Stimulated activated naive CD8-positive, alpha-beta T cell treated with anti-CD3 and anti-CD28 coated beads, Interleukin-15, amount 100 ng/mL, for 72 hours (primary cell): ENCODE measurements at regions not wholly inside any gene's neighbourhood (a gene's known extent, or its start where the extent isn't known, plus 50 kb on each side); places are given as distances from the start of the nearest gene placed in this dataset.

ENCODE experiments used
- ATAC-seq: fragments of 150-1000 bp; cut with Tn5 transposase; 2 replicates; pipeline ENCODE4 v1.10.0; 2021; ENCODE audit warnings: mild to moderate bottlenecking, moderate library complexity
- DNase-seq, 2 donors: peaks; one replicate each; pipeline ENCODE4 v3.0.0; 2021 to 2022
- H3K27ac Mint-ChIP-seq, 2 donors: one replicate each; pipeline ENCODE4 v1.8.0; 2022; ENCODE audit warnings: mild to moderate bottlenecking in 2 of 2, mixed read lengths in 2 of 2, moderate library complexity in 2 of 2
- H3K27me3 Mint-ChIP-seq: one replicate; pipeline ENCODE4 v1.8.0; 2022; ENCODE audit warnings: mixed read lengths
- H3K4me1 Mint-ChIP-seq: one replicate; pipeline ENCODE4 v1.8.0; 2022; ENCODE audit warnings: mild to moderate bottlenecking, mixed read lengths
- H3K4me3 Mint-ChIP-seq, 2 donors: one replicate each; pipeline ENCODE4 v1.8.0; 2022; ENCODE audit warnings: mild to moderate bottlenecking in 2 of 2, mixed read lengths in 2 of 2, moderate library complexity in 1 of 2
- H3K9me3 Mint-ChIP-seq, 2 donors: one replicate each; pipeline ENCODE4 v1.8.0; 2022; ENCODE audit warnings: mixed read lengths in 2 of 2

DNA sequence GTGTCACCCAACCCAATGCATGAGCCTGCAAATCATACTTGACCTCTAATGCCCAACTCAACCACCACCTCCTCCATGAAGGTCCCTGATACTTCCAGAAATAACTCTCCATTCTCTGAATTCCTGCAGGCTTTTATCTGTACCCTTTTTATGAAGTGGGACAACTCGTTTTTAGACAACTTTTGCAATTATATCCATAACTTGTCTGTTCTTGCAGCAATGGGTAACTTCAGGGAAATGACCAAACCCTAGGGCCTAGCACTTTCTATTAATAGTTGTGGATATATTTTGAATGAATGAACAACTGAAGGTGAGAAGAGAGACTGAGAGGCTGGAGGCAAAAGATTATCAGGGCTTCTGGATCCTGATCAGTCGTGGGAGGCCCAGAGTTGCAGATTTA lies 236.6 kb upstream of the MOCS1 start:
- Mint-ChIP-seq H3K4me1 (no peaks in the 10 kb centered on the region), H3K4me3 (no peak overlapping the region), H3K9me3 (no peaks in the 10 kb centered on the region), H3K27ac (no peak overlapping the region), H3K27me3 (peaks cover 37% of the 10 kb centered on the region)
- ATAC-seq: no peak
- DNase-seq: no peak

DNA sequence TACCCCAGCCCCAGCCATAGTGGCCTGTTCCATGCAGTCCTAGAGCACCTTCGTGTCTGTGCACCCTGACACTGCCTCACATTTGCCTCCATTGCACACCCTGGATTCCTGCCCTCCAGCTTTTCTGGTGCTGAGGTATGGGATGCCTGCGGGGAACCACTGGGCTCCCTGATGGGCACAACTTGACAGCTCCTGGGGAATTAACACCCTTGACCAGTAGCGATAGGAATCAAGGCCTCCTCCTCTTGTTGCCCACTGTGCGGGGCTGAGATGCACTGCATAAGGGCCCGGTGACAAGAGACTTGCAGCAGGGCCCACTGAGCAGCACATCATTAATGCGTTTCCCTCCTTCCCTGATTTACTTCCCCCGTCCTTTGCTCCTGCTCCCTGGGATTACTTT lies 235.6 kb upstream of the MOCS1 start:
- DNase-seq (no peak), ATAC-seq (no peak)
- no peaks in the 10 kb centered on the region for H3K4me1 Mint-ChIP-seq
- peaks cover 31% of the 10 kb centered on the region for H3K27me3 Mint-ChIP-seq
- no peak overlapping the region for H3K27ac Mint-ChIP-seq
- no peak overlapping the region for H3K4me3 Mint-ChIP-seq
- no peaks in the 10 kb centered on the region for H3K9me3 Mint-ChIP-seq

DNA sequence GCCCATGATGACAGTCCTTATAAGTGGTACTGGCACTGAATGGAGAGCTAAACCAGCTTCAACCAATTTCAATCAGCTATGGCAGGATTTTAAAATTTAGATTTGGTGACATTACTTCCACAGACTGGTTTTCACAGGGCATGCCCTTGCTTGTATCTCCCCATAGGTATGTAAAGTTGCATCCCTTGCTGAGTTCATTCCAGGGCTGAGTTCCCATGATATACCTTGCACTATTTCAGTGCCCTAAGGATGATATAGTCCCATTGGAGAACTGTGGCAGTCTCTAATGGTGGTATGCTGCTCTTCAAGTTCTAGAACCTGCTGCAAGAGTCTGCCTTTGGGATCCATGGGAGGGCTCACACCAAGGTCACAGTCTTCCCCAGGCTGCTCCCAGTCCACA lies 232.7 kb upstream of the MOCS1 start:
- H3K4me1 Mint-ChIP-seq: no peaks in the 10 kb centered on the region
- ATAC-seq (no peak), DNase-seq (no peak)
- H3K27me3 Mint-ChIP-seq: peaks cover 27% of the 10 kb centered on the region
- no peaks in the 10 kb centered on the region for H3K9me3 Mint-ChIP-seq
- H3K4me3 Mint-ChIP-seq: no peak overlapping the region
- H3K27ac Mint-ChIP-seq: no peak overlapping the region

DNA sequence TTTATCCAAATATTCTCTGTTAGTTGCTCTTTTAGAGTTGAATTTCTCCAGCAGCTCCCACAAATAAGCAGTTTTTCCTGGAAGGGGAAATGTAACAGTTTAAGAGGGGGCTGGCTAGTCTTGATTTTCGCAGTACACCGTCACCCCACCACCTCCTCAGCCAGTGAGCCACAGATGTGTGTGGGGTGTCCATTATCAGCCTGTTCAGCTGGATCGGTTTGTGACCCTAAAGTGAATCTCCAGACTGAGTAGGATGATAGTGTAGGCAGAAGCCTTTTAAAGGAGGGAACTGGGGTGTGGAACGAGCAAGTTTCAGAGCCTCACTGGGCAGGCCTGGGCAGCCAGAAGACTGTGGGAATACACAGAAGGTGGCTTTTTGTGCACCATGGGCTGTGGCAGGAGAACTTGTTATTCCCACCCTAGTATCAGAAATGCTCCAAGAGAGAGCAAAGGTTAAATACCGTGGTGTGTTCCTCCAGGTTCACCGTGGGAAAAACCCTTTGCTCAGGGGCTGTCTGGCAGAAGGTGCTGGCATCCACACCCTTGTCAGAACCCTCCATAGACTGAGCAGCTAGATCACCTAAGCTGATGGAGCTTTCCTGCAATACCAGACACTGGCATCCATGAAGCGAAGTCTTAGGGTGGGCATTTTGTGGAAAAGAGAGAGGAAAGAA lies 230.9 kb upstream of the MOCS1 start:
- ATAC-seq (no peak), DNase-seq (no peak)
- Mint-ChIP-seq H3K27ac (no peak overlapping the region), H3K9me3 (no peaks in the 10 kb centered on the region), H3K27me3 (peaks cover 14% of the 10 kb centered on the region), H3K4me3 (no peak overlapping the region), H3K4me1 (no peaks in the 10 kb centered on the region)

DNA sequence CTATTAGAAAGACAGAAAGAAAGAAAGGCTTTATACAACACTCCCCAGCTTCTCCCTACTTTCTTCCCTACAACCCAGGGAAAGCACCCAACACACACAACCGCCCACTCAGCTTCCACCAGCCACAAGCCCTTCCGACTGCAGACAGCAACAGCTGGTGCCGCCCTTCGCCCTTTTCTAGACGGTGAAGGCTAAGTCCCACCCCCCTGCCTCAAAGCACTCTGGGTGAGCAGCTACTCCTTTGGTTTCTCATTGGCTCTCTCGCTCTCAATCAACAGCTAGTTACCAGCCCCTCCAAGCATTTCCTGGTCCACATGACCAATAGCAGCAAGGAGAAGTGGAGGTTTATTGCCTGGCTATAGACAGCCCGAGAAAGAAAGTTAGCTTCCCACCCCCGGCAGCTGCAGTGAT lies 230.1 kb upstream of the MOCS1 start:
- Mint-ChIP-seq H3K9me3 (no peaks in the 10 kb centered on the region), H3K27me3 (peaks cover 6% of the 10 kb centered on the region), H3K4me3 (no peak overlapping the region), H3K4me1 (no peaks in the 10 kb centered on the region), H3K27ac (no peak overlapping the region)
- ATAC-seq (no peak), DNase-seq (no peak)

DNA sequence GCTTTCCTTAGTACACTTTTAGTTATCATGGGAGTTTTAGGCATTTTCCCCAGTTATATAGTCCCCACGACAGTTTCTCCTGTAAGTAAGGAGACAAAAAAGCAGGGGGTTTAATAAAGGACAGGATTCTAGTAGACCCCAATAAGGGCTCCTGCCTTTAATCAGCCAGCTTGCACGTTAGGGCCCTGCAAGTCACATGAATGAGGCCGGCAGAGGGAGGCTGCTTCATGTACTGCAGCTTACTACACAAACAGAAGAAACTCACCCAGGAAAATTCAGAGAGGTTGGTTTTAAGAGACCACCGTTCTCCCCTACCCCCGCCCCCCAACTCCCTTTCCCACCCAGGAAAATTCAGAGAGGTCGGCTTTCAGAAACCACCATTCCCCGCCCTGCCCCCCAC lies 229.7 kb upstream of the MOCS1 start:
- Mint-ChIP-seq H3K27ac (no peak overlapping the region), H3K4me3 (no peak overlapping the region), H3K27me3 (peaks cover 1% of the 10 kb centered on the region), H3K4me1 (no peaks in the 10 kb centered on the region), H3K9me3 (no peaks in the 10 kb centered on the region)
- no peak for ATAC-seq
- DNase-seq: no peak

DNA sequence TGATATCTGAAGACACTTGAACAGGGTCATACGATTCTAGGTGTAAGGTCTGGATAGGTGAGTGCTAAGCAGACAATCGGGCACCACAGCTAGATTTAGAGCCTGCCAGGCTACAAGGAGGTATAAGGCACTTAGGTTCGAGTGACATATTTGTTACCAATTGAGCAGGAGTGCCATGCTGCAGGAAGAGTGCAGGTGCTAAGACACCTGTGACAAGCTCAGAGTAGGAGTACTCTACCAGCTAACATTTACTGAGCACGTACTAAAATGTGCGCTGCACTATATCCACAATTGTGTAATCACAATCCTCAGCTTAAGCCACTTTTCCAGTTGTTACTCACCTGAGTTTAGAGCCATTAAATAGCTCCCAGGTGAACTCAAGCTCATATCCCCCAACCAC lies 227.8 kb upstream of the MOCS1 start:
- Mint-ChIP-seq H3K27ac (no peak overlapping the region), H3K4me3 (no peak overlapping the region), H3K27me3 (no peaks in the 10 kb centered on the region), H3K9me3 (no peaks in the 10 kb centered on the region), H3K4me1 (no peaks in the 10 kb centered on the region)
- DNase-seq (no peak), ATAC-seq (no peak)

DNA sequence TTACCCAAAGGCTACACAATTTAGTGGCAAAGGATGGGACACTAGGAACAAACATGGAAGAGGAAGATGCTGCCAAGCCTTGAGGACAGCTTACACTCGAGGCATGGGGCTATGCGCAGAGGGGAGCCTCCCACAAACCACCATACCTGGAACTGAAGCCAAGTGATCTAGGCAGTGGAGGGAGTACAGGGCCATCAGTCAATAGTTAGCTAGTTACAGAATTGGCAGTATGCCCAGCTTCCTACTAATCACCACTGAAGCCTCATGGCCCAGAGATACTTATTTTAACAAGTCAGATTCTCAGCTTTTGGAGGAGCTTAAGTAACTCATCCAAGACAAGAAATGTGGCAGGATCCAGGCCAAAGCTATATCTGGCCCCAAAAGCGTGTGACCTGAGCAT lies 226.6 kb upstream of the MOCS1 start:
- Mint-ChIP-seq H3K9me3 (peaks cover 0 to 2% of the 10 kb centered on the region in 2 donors), H3K4me3 (no peak overlapping the region), H3K27me3 (peaks cover 6% of the 10 kb centered on the region), H3K27ac (no peak overlapping the region), H3K4me1 (no peaks in the 10 kb centered on the region)
- DNase-seq: no peak
- ATAC-seq: no peak

DNA sequence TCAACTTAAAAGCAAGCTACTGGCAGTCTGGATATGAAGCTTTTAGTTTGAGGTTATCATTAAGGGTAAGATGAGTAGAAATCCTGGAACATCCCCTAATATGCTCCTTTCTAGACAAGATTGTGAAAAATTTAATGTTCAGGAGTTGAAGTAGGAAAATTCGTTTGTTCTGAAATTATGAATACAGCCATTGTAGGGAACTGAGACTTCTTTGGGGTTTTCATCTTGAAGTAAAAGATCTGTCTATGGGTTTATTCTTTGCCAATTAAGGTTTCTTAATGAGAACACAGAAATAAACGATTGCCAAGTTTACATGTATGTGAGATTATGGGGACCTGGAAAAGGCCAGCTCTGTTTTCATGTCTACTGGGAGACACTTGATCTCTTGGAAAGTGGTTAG lies 225.6 kb upstream of the MOCS1 start:
- no peaks in the 10 kb centered on the region for H3K4me1 Mint-ChIP-seq
- peaks cover 10% of the 10 kb centered on the region for H3K27me3 Mint-ChIP-seq
- no peak overlapping the region for H3K27ac Mint-ChIP-seq
- DNase-seq (no peak), ATAC-seq (no peak)
- peaks cover 0 to 4% of the 10 kb centered on the region in 2 donors for H3K9me3 Mint-ChIP-seq
- no peak overlapping the region for H3K4me3 Mint-ChIP-seq

DNA sequence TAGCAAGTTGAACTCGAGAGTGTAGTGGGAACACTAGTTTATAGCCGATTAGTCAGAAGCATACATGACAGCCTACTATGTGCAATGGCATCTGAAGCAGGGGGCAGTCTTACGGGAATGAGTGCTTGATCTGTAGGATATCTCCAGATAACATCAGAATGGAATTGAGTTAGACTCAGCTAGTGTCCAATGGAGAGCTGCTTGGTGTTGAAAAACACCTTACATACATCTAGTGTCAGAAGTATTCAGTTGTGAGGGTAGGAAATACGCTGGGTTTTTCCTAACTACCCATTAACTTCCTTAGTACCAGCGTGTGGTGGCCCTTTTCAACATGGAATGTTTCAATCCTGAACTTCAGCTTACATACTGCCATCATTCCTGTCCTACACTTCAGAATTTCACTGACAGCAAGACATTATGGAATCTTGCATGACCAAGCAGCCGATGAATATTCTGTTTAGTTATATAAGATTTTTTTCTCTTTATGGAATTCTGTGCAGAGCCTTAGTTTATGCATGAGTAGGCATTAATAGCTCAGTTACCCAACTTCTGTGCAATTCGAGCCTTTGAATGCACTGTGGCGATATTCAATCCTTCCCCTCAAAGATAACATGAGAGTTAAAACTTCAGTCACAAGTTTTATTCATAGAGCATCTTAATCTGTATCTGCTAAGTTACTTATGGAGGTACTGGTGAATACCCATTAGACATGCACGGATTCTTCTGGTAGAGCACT lies 218.6 kb upstream of the MOCS1 start:
- peaks cover 17% of the 10 kb centered on the region for H3K27me3 Mint-ChIP-seq
- H3K27ac Mint-ChIP-seq: no peak overlapping the region

DNA sequence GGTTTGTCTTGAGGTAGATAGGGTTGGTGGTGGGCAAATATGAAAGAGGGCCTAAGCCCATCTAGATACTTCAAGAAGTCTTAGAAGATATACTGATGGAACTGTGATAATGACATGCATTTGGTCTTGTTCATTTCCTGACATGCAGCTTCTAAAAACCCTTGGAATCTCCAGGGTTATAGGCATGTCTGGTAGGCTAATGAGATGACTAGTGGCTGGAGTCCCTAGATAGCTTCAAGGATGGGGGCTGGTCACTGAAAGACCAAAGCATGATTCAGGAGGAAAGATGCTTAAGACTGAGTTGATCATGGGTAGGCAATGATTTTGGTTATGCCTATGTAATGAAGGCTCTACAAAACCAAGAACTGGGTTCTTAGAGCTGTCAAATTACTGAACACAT lies 217.9 kb upstream of the MOCS1 start:
- no peak overlapping the region for H3K27ac Mint-ChIP-seq
- peaks cover 0 to 4% of the 10 kb centered on the region in 2 donors for H3K9me3 Mint-ChIP-seq
- no peak for DNase-seq
- no peak overlapping the region for H3K4me3 Mint-ChIP-seq
- H3K27me3 Mint-ChIP-seq: peaks cover 17% of the 10 kb centered on the region
- H3K4me1 Mint-ChIP-seq: no peaks in the 10 kb centered on the region
- ATAC-seq: no peak

More for the DNA sequence above, 218.6 kb upstream of the MOCS1 start:
- H3K9me3 Mint-ChIP-seq: peaks cover 0 to 4% of the 10 kb centered on the region in 2 donors
- ATAC-seq (no peak), DNase-seq (no peak)
- no peak overlapping the region for H3K4me3 Mint-ChIP-seq
- H3K4me1 Mint-ChIP-seq: no peaks in the 10 kb centered on the region

DNA sequence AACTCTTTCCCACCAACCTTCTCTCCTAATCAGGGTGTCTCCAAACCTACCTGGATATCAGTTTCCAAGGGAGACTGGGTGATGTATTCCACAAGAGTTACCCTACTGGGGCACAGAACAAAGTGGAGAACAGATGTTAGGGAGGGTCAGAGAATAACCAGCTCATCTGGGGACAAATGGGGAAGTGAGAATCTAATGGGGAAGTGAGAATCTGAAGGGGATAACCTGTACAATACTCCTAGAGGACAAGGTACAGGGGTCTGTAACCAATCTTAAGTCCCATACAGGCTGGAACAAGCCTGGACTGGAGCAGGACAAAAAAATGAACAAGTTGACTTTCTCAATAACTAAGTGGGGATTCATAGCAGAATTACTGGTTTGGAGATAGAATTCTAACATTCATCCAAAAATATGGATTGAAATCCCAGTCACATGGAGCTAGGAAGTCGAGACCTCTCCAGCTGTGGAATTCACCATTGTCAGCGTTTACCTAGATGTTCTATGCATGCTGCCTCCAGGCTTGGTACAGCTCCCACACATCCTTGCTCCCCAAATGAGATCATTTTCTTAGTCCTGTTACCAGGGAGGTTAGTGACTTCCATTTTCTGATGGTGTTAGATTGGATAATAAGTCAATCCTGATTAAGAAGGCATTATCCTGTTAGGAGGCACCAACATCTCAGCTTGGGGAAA lies 214.8 kb upstream of the MOCS1 start:
- ATAC-seq (no peak), DNase-seq (no peak)
- H3K27me3 Mint-ChIP-seq: peaks cover 16% of the 10 kb centered on the region
- no peaks in the 10 kb centered on the region for H3K9me3 Mint-ChIP-seq
- no peaks in the 10 kb centered on the region for H3K4me1 Mint-ChIP-seq
- no peak overlapping the region for H3K27ac Mint-ChIP-seq
- H3K4me3 Mint-ChIP-seq: no peak overlapping the region

DNA sequence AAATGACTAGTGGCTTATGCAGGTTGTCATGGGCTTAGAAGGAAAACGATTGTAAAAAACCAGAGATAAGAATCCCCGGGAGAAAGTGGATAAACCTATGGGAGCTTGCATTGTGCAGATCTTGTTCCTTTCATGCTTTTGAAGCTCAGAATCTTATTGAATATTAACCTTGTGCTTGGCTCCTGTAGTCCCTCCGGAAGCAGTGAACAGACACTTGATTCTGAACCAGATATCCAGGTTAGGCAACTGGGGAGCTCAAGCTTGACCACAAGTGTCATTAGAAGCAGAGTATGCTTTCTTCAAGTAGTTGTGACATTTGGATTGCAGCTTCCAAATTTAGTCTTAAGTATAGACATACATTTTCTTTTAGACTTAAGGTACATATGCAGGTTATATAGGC lies 212.6 kb upstream of the MOCS1 start:
- Mint-ChIP-seq H3K4me3 (no peak overlapping the region), H3K27ac (no peak overlapping the region), H3K27me3 (peaks cover 23% of the 10 kb centered on the region), H3K4me1 (no peaks in the 10 kb centered on the region), H3K9me3 (no peaks in the 10 kb centered on the region)
- ATAC-seq (no peak), DNase-seq (no peak)

DNA sequence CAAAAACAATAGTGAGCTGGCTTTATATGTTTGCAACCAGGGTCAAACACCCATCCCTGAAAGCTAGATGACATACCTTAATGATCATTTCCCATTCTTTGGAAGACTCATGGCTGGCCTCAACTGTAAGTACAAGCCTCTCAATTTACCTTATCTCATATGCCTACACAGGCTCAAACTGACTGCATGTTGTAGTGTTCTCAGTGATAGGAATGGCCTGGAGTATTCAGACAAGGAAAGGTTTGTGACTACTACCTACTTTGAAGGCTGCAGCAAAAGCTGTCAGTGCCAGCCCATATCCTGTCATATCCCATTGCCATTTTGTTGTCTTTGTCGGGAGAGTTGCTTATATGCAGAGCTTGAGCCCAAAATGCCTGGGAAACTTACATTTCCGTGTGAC lies 205.2 kb upstream of the MOCS1 start:
- no peak overlapping the region for H3K4me3 Mint-ChIP-seq
- H3K4me1 Mint-ChIP-seq: no peaks in the 10 kb centered on the region
- peaks cover 21% of the 10 kb centered on the region for H3K27me3 Mint-ChIP-seq
- no peak overlapping the region for H3K27ac Mint-ChIP-seq
- peaks cover 5 to 20% of the 10 kb centered on the region in 2 donors for H3K9me3 Mint-ChIP-seq
- no peak for DNase-seq
- no peak for ATAC-seq

DNA sequence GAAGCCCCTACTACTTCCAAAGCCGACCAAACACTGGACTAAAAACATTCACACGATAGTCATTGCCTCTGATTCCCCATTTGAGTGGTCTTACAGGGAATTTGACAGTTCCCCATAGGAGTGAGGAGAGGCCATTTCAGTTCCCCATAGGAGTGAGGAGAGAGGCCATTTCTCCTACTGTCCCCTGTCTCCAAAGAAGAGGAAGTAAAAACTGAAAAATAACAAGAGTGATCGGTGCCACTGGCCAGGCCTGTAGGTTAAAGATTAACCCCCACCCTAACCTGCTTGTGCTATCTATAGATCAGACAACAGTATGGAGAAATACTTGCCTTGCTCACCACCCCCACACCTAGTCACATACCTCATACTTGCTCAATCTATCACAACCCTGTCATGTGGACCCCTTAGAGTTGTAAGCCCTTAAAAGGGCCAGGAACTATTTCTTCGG lies 204.0 kb upstream of the MOCS1 start:
- ATAC-seq (no peak), DNase-seq (no peak)
- no peak overlapping the region for H3K27ac Mint-ChIP-seq
- H3K9me3 Mint-ChIP-seq: peaks cover 5 to 23% of the 10 kb centered on the region in 2 donors
- H3K4me3 Mint-ChIP-seq: no peak overlapping the region
- peaks cover 11% of the 10 kb centered on the region for H3K27me3 Mint-ChIP-seq
- no peaks in the 10 kb centered on the region for H3K4me1 Mint-ChIP-seq

DNA sequence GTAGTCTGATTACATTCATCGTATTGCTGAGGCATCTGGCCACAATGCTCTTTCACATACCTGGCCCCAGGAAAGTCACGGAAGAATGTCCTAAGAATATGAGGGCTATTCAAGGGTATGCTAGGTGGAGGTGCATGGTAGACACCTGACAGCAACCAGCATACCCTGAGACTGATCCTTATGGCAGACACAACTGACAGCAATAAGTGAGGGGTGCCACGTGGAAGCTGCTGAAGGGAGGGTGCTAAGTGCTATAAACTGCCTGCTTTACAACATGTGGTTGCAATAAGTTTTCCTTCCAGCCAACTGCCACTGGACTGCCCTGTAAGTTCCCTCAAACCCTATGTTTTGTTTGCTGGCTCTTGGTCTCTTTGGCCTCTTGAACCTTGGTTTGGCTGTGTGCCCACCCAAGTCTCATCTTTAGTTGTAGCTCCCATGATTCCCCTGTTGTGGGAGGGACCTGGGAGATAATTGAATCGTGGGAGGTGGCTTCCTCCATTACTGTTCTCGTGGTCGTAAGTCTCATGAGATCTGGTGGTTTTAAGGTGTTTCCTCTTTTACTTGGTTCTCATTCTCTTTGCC lies 201.3 kb upstream of the MOCS1 start:
- H3K4me1 Mint-ChIP-seq: no peaks in the 10 kb centered on the region
- no peak for ATAC-seq
- no peak overlapping the region for H3K27ac Mint-ChIP-seq
- peaks cover 11% of the 10 kb centered on the region for H3K27me3 Mint-ChIP-seq
- DNase-seq: no peak
- peaks cover 5 to 28% of the 10 kb centered on the region in 2 donors for H3K9me3 Mint-ChIP-seq
- H3K4me3 Mint-ChIP-seq: no peak overlapping the region
